Retinal pigment epithelial cell (primary cell): ENCODE measurements at regions not wholly inside any gene's neighbourhood (a gene's known extent, or its start where the extent isn't known, plus 50 kb on each side); places are given as distances from the start of the nearest gene placed in this dataset.

Experiments
- DNase-seq: peaks from one replicate; pipeline ENCODE4 v3.0.0-alpha.2; 2010; ENCODE audit warnings: low read depth
- H3K4me3 ChIP-seq: 2 replicates; pipeline ENCODE4 v1.5.1; 2011; ENCODE audit warnings: mild to moderate bottlenecking, low read length, control low read depth, moderate library complexity
- TF ChIP-seq, protein P1 (sequence below): conservative IDR thresholded peaks from 2 replicates; pipeline ENCODE4 v1.5.1; 2011; ENCODE audit warnings: low read depth, low read length, control low read depth, inconsistent platforms

DNA sequence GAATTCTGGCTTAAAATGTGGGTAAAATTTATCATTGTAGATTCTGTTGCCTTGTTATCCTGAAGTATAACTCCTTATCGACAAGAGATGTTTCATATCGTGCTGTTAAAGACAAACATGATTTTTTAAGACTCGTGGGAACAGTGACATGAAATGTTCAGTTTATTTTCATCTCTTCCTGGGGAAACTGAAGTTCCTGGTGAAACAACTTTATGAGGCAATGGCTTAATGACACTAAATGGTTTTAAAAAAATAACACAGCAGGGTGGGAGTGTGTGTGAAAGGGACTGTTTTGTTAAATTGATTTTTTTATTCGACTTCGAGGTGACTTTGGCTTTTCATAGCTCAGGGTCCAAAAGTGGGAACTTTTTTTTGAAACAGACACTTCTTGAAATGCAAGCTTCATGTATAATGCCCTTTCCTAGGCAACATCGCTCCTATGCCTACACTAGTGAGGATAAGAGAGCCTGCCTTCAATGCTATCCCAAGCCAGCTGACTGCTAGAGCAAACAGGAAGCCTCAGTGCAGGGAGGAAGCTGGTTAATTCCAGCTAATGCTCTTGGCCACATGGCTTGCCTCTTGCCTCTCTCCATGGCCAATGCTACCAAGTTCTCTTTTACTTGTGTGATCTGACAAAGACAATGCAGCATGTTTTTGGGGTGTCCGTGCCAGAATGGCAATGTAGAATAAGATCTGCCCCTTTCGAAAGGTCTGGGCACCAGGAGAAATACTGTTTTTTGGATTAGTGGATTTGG, 57.8 kb downstream of the PABIR2 start:
- DNase-seq, result no peak
- H3K4me3 ChIP-seq, result no peak overlapping the region
- TF ChIP-seq, protein P1, sequence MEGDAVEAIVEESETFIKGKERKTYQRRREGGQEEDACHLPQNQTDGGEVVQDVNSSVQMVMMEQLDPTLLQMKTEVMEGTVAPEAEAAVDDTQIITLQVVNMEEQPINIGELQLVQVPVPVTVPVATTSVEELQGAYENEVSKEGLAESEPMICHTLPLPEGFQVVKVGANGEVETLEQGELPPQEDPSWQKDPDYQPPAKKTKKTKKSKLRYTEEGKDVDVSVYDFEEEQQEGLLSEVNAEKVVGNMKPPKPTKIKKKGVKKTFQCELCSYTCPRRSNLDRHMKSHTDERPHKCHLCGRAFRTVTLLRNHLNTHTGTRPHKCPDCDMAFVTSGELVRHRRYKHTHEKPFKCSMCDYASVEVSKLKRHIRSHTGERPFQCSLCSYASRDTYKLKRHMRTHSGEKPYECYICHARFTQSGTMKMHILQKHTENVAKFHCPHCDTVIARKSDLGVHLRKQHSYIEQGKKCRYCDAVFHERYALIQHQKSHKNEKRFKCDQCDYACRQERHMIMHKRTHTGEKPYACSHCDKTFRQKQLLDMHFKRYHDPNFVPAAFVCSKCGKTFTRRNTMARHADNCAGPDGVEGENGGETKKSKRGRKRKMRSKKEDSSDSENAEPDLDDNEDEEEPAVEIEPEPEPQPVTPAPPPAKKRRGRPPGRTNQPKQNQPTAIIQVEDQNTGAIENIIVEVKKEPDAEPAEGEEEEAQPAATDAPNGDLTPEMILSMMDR, result no peak

DNA sequence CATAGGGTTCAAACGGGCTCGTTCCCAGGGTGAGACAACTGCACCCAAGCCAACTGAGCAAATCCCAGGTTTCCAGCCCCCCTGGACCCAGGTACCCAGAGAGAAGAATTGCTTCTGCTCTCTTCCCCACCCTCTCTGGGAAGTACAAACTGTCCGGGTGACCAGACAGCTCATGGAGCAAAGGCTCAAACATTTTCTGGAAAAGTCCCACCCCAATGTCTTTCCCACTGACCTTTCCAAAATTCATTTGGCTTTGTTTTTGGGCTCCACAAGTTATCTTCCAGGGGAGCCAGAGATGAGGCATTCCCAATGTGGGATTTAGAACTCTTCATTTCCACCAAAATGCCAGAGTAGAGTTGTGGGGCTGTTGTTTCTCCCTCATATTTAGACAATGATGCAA, 58.6 kb downstream of the PABIR2 start:
- TF ChIP-seq, protein P1, result no peak
- no peak for DNase-seq
- no peak overlapping the region for H3K4me3 ChIP-seq

DNA sequence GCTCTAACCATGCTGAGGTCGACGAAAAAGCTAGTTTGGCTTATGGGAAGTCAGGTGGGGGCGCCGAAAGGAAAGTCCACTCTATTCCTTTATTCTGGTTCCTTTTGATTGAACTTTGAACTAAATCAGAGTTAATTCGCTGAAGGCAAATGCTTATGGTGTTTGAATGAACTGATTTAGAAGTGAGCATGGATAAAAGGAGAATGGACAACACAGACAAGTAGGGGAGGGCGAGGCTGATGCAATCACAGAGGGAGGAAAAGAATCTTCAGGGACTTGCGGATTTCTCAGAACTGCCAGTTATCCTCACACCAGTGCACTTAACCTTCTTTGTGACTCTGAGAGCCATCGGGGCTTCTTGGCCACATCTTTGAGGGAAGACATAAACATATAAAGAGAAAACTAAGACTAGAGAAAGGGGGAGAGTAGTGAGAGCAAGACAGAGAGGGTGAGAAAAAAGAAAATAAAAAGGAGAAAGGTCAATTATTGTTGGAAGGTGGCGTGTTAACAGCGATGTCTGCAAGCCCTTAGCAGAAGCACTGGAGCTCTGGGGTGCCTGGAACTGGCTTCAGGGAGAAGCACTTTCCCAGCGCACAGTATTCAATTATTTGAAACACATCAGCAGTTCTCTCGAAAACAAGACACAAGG, 59.2 kb downstream of the PABIR2 start:
- no peak for DNase-seq
- no peak overlapping the region for H3K4me3 ChIP-seq
- TF ChIP-seq, protein P1, result no peak

DNA sequence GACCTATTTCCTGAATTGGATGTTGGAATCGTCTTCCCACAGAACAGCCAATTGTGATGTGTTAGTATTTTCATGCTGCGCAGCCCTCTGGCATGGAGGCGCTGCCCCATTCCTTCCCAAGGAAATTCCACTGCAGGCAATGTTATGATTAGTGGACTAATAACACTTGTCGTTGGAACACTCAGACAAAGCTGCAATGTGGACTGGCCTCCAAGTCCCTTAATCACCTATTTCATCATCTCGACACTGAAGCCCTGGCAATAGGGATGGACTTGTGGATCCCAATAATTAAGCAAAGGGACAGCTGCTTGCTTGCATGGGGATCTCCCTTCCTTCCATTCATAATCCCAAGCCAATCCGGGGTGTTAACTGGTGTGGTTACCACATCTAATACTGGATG, 59.9 kb downstream of the PABIR2 start:
- TF ChIP-seq, protein P1, result no peak
- no peak overlapping the region for H3K4me3 ChIP-seq
- DNase-seq, result no peak

DNA sequence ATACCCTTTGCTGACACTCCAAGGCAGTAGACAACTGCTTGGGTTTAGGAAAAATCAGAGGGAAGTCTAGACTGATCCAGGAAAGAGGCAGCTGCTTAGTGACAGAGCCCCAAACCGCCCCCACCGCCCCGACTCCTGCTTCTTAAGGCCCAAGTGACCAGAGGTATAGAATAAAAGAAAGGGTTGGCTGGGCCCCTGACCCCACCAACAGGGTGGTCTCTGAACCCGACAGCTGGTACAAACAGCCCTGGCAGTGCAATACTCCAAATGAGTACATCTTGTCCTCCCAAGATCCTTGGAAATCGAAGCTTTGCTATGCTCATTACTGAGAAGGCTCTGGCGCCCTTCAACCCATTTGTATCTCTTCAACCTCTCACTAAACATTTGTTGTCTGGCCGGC, 60.6 kb downstream of the PABIR2 start:
- no peak overlapping the region for H3K4me3 ChIP-seq
- no peak for DNase-seq
- TF ChIP-seq, protein P1, result no peak

DNA sequence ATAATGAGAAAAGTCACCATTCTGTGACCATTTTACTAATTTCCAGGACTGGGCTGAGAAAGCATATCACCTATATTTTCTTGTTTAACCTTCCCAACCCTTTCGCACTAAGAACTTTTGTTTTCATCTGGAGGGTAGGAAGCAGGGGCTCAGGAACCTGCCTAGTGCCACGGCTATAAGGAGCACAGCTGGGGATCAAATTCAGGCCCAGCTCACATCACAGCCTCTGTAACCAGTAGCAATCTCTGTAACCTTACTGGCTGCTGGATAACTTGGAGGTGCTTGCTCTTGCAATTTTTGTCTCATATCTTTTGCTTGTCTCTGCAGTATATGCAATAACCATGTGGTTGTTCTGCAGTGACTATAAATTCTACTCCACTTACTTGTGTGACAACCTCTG, 62.0 kb downstream of the PABIR2 start:
- DNase-seq, result no peak
- TF ChIP-seq, protein P1, result no peak
- H3K4me3 ChIP-seq, result no peak overlapping the region

DNA sequence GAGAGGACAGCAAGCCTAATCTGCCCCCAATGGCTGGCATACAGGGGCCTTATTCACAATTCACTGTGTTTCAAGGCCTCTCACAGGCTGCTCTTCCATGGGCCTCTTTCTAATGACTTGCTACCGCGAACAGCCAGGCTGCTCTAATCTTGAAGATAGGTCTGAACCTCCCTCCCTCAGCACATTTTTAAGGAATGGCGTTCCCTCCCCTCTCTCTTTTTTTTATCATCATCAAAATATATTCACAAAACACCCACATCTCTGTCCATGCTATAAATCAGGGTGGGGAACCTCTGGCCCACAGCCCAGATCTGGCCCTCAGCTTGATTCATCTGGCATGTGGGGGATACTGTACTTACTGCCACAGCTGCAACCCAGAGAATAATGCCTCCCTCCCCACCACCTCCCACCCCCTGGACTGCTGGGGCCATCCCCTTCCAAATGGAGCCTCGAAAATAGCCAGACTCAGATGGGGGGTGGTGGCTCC, 62.5 kb downstream of the PABIR2 start:
- TF ChIP-seq, protein P1, result no peak
- H3K4me3 ChIP-seq, result no peak overlapping the region
- no peak for DNase-seq
